ENCODE measurements at regions not wholly inside any gene's neighbourhood (a gene's known extent, or its start where the extent isn't known, plus 50 kb on each side); places are given as distances from the start of the nearest gene placed in this dataset.
"Not testable (repeated sequence)": the region's sequence is repeated elsewhere in the genome, so short reads cannot be mapped to it uniquely, and the experiment has no call there.

- peak; percentile 75 for DNase-seq (ENCODE audit: low read depth)
Observed at GRCh38 chrX:45592101-45592500, 391.4 kb upstream of the DIPK2B start.

DNA sequence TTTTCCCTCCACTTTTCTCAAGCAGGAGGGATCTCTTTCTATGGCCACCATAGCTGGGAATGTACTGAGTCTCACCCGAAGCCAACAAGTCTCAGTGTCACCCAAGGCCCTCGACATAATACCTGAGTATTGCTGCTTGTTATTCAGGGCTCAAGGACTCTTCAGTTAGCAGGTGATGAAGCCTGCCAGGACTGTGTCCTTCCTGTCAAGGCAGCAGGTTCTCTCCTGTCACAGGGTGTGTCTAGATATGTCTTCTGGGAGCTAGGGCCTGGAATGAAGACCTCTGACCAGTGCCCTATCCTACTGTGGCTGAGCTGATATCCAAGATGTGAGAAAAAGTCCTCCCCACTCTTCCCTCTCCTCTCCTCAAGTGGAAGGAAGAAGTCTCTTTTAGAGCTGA lies 391.0 kb upstream of the DIPK2B start:
- no peak for DNase-seq (ENCODE audit: low read depth)

DNA sequence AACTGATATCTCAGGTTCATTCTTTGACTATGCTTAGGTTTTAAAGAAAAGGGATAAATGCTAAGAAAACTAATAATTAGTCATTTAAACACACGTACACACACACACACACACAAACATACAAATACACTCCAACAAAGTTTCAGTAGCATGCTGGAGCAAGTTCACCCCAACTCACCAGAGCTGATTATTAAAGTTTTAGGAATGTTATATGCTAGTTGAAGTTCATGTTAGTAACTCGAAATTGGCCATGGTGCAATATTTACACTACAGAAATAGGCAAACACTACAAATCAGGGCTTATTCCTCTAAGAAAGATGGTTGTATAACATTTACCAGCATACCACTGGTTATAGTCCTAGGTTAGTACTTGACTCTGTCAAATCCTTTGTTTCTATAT lies 384.0 kb upstream of the DIPK2B start:
- DNase-seq (ENCODE audit: low read depth): no peak

DNA sequence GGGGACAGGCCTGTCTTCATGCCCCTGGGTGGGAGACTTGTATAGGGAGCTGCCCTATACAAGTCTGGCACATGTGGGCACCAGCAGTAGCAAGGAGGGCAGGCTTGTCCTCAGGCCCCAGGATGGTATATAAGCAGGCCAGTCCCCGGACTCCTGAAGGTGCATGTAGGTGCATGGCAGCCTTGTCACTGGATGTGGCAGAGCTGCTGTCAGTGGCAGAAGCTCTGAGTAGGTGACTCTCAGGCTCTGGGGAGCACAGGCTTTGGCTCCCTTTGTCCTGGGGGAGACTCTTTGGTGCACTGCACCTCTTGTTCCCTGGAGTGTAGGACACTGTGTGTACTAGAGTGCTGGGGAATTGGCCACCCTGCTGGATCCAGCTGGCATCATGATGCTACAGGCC lies 376.7 kb upstream of the DIPK2B start:
- no peak for DNase-seq (ENCODE audit: low read depth)

GRCh38 chrX:45571453-45571852 lies 370.8 kb upstream of the DIPK2B start:
- DNase-seq (ENCODE audit: low read depth): no peak

- no peak for DNase-seq (ENCODE audit: low read depth)
Observed at GRCh38 chrX:45566456-45566855, 365.8 kb upstream of the DIPK2B start.

GRCh38 chrX:45557387-45557786 lies 356.7 kb upstream of the DIPK2B start:
- DNase-seq (ENCODE audit: low read depth): peak; percentile 20

- no peak for DNase-seq (ENCODE audit: low read depth)
Observed at GRCh38 chrX:45554736-45555135, 354.1 kb upstream of the DIPK2B start.

- DNase-seq (ENCODE audit: low read depth): no peak
Observed at GRCh38 chrX:45553417-45553816, 352.7 kb upstream of the DIPK2B start.

DNA sequence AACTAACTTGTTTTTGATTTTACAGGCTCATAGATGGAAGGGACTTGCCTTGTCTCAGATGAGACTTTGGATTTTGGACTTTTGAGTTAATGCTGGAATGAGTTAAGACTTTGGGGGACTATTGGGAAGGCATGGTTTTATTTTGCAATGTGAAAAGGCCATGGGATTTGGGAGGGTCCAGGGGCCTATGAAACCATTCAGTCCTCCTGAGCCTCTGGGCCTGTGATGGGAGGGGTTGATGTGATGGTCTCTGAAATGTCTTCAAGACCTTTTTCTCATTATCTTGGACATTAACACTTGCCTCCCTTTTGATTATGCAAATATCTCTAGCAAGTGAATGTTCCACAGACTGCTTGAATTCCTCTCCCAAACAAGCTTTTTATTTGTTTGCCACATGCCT lies 346.0 kb upstream of the DIPK2B start:
- DNase-seq (ENCODE audit: low read depth): not testable (repeated sequence)

DNA sequence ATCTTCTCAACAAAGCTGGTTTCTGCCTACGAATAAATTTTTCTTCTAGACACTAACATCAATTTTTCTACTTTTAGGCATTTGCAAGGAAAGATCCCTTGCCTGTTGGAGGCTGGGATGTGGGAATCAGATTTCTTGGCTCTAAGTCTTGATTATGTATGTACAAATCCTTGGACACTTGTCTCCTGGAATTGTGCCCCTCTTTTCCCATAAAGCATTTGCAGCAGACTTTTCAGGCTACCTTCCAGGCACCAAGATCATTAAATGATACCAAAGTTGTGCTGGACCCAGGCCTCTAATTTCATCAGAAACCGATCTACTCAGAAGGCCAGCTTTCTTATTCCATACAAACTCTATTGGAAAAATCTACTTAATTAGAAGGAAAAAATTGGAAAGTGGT lies 339.5 kb upstream of the DIPK2B start:
- no peak for DNase-seq (ENCODE audit: low read depth)

GRCh38 chrX:45537936-45538335 lies 337.3 kb upstream of the DIPK2B start:
- no peak for DNase-seq (ENCODE audit: low read depth)

DNA sequence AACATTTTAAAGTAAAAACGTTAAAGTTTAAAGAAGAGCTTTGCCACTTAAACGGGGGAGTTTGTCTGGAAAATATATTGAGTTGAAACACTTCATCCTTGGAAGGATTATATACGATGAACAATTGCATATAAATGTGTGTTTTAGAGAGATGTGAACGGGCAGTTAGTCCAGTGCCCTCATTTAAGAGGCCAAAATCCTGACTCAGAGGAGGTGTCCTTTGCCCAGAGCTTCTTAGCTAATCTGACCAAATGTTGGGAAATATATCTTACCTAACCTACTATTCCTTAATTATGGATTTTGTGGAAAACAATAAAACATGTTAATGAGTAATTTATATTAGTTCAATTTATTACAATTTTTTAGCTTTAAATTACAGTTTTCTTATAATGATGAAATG lies 327.2 kb upstream of the DIPK2B start:
- peak; percentile 48 for DNase-seq (ENCODE audit: low read depth)

- DNase-seq (ENCODE audit: low read depth): no peak
Observed at GRCh38 chrX:45524805-45525204, 324.1 kb upstream of the DIPK2B start.

- peak; percentile 59 for DNase-seq (ENCODE audit: low read depth)
Observed at GRCh38 chrX:45524296-45524695, 323.6 kb upstream of the DIPK2B start.

GRCh38 chrX:45518552-45518951 lies 317.9 kb upstream of the DIPK2B start:
- no peak for DNase-seq (ENCODE audit: low read depth)

DNA sequence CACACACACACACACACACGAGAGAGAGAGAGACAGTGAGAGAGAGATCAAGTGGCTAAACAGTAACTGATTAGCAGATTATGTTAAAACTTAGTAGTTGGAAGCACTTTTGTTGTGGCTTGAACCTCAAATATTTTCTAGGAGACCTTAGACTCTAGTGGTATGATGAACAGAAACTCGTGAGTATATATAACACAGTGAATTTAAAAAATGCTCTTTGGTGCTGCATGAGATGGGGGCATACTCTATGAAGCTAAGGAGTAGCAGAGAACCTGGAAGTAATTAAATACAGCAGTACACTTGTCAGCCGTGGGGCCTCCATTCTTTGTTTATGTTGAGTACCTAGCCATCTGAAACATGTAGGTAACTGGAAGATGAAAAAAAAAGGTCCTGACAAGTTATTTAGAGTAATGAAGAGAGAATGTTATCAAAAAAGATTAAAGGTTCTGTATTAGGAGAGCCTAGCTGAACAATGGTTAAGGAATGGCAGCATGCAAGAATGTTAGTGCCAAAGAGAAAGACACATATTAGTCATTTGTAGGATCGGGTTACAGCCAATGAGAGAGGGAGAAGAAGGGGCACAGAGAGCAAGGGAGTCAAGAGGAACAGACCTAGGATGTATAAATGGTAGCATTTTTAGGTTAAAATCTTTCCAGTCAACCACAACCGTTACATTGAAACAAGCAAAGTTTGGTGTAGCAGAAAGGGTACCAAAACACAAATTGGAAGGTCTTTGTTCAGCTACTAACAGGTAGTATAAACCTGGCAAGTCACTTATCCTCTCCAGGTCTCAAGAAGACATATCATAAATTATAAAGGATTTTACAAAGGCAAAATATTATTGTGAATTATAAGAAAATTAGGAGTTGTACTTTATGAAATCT lies 316.7 kb upstream of the DIPK2B start:
- peak; percentile 88 for DNase-seq (ENCODE audit: low read depth)

DNA sequence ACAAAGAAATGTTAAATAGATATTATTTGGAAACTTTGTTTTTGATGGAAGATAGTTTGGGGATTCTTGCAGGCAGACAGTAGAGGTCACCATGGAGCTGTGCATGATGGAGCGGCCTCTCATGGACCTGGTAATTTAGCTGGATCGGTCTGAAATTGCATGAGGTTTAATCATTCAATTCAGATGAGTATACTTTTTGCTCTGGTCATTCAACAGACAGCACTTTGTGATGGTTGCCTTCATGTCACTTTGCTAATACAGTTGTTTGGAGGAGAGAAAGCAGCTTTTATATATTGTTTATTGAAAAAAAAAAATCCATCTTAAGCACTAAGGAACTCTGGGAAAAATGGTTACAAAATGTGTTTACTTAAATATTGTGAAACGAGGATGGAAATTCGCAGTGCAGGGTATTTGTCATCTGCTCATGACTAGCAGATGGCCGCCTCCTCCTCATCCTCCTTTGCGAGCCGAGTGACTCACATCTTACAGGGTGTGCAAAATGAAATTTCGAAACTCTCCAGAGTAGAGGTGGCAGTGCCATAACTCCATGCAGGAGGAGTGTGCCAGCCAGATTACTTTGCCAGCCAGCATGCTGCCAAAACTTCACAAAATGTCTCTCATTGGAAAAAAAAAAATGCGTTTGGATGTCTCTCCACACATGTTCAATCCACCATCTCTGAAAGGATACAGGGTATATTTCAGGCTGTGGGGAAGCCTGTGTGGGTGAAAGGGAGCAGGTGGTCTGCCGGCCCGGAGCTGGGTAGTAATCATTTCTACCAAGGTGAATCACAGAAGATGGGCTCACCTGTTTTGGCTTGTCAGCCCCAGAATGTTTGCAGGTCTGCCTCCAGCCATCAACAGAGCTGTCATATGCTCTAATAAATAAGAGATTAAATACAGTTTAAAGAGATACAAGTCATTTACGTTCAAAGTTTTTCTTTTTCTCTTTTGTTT lies 314.9 kb upstream of the DIPK2B start:
- DNase-seq (ENCODE audit: low read depth): peak; percentile 95

DNA sequence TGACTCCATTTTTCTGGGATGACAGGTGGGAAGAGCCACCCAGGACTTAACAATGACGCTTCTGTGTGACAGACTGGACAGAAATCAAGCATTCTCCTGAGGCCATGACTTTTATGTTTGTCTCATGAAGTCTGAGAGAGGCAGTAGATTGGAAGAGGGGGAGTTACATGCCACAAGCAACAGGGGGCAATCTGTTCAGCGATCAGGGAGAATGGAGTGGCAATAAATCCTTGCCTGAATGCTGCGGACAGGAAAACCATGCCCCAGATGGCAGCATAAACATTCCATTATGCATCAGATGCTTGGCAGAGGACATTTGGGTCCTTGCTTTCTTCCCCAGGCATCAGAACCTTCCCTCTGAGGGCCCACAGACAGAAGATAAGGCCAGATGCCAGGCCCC lies 312.4 kb upstream of the DIPK2B start:
- DNase-seq (ENCODE audit: low read depth): peak; percentile 49

DNA sequence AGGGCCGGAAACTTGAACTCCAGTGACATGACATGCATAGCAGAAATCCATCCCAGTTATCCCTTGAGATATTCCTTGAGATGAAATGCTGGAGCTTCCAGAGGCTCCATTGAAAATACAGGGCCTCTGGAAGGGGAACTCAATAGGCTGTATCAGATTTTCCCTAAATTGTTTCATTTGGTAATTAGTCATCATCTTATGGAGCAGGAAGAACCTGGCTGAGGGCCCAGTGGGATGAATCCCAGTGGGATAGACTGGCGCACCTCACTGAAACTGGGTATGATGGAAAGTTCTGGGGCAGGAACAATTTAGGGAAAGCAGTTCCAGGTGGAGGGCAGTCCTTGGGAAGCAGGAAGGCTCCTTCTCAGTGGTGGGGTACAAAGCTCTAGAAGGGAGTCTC lies 307.8 kb upstream of the DIPK2B start:
- peak; percentile 80 for DNase-seq (ENCODE audit: low read depth)

DNA sequence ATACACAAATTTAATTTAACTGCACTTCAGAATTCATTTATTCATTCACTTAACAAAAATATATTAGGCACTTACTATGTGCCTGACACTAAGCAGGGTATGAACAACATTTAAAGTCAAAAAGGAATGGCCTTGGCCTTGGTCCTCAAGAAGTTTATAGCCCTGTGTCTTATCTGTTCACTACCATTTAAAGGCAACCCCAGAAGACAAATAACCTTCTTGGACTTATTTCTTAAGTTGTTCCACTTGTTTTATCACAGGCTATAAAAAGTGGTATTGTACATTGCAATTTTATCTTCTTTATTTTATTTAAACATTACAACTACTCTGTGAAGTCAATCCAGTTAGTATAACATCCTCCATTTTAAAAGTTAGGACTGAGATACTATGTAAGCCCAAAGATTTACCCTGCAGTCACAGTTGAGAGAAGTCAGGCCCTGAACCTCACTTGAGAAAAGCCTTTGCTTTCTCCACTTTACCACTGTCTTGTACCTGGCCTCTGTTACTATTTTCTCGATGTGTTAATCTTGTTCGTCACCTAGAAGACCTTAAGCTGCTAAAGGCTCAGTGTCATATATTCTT lies 305.6 kb upstream of the DIPK2B start:
- DNase-seq (ENCODE audit: low read depth): peak; percentile 26

- peak; percentile 74 for DNase-seq (ENCODE audit: low read depth)
Observed at GRCh38 chrX:45505214-45505613, 304.5 kb upstream of the DIPK2B start.
